ENCODE measurements at regions not wholly inside any gene's neighbourhood (a gene's known extent, or its start where the extent isn't known, plus 50 kb on each side); places are given as distances from the start of the nearest gene placed in this dataset.

GRCh38 chr21:20443558-20444155 is 554.6 kb upstream of the NCAM2 start:
- peak; percentile 37 for TF ChIP-seq CTCF (IDR thresholded peaks at IDR 0.05; ENCODE audit: low read depth, low read length, missing control alignments)
- H3K4me3 ChIP-seq (ENCODE audit: low read depth, low read length), result no peak overlapping the region
- DNase-seq, result no peak
- no peak overlapping the region for H3K27ac ChIP-seq
- H3K27me3 ChIP-seq (replicated peaks), result no peaks in the 10 kb centered on the region
- no peaks in the 10 kb centered on the region for H3K36me3 ChIP-seq (replicated peaks)
- in situ Hi-C loops (cut with HindIII; ENCODE audit: low pct_ligation_motif_present, low sequenced_read_pairs), result no loop called here

GRCh38 chr21:20445971-20446370 is 552.2 kb upstream of the NCAM2 start:
- no peaks in the 10 kb centered on the region for H3K27me3 ChIP-seq (replicated peaks)
- in situ Hi-C loops (cut with HindIII; ENCODE audit: low pct_ligation_motif_present, low sequenced_read_pairs), result no loop called here
- no peak overlapping the region for H3K4me3 ChIP-seq (ENCODE audit: low read depth, low read length)

GRCh38 chr21:20451046-20451445 is 547.2 kb upstream of the NCAM2 start:
- Histone ChIP-seq H3K36me3 (replicated peaks) (no peaks in the 10 kb centered on the region), H3K27ac (no peak overlapping the region), H3K4me3 (ENCODE audit: low read depth, low read length) (no peak overlapping the region), H3K27me3 (replicated peaks) (no peaks in the 10 kb centered on the region)
- no peak for TF ChIP-seq CTCF (IDR thresholded peaks at IDR 0.05; ENCODE audit: low read depth, low read length, missing control alignments)
- no peak for DNase-seq
- in situ Hi-C loops (cut with HindIII; ENCODE audit: low pct_ligation_motif_present, low sequenced_read_pairs), result no loop called here

More at GRCh38 chr21:20445971-20446370, 552.2 kb upstream of the NCAM2 start:
- TF ChIP-seq CTCF (IDR thresholded peaks at IDR 0.05; ENCODE audit: low read depth, low read length, missing control alignments), result no peak
- H3K27ac ChIP-seq, result no peak overlapping the region
- no peaks in the 10 kb centered on the region for H3K36me3 ChIP-seq (replicated peaks)
- no peak for DNase-seq

GRCh38 chr21:20452935-20453334 is 545.3 kb upstream of the NCAM2 start:
- DNase-seq, result no peak
- Histone ChIP-seq H3K36me3 (replicated peaks) (no peaks in the 10 kb centered on the region), H3K27me3 (replicated peaks) (no peaks in the 10 kb centered on the region), H3K27ac (no peak overlapping the region), H3K4me3 (ENCODE audit: low read depth, low read length) (no peak overlapping the region)
- in situ Hi-C loops (cut with HindIII; ENCODE audit: low pct_ligation_motif_present, low sequenced_read_pairs), result no loop called here
- no peak for TF ChIP-seq CTCF (IDR thresholded peaks at IDR 0.05; ENCODE audit: low read depth, low read length, missing control alignments)

GRCh38 chr21:20459838-20460237 is 538.4 kb upstream of the NCAM2 start:
- Histone ChIP-seq H3K36me3 (replicated peaks) (no peaks in the 10 kb centered on the region), H3K27ac (no peak overlapping the region), H3K4me3 (ENCODE audit: low read depth, low read length) (no peak overlapping the region), H3K27me3 (replicated peaks) (no peaks in the 10 kb centered on the region)
- TF ChIP-seq CTCF (IDR thresholded peaks at IDR 0.05; ENCODE audit: low read depth, low read length, missing control alignments), result no peak
- in situ Hi-C loops (cut with HindIII; ENCODE audit: low pct_ligation_motif_present, low sequenced_read_pairs), result no loop called here
- no peak for DNase-seq

GRCh38 chr21:20463362-20463761 is 534.8 kb upstream of the NCAM2 start:
- H3K27ac ChIP-seq, result no peak overlapping the region
- in situ Hi-C loops (cut with HindIII; ENCODE audit: low pct_ligation_motif_present, low sequenced_read_pairs), result no loop called here
- no peak for TF ChIP-seq CTCF (IDR thresholded peaks at IDR 0.05; ENCODE audit: low read depth, low read length, missing control alignments)
- H3K27me3 ChIP-seq (replicated peaks), result no peaks in the 10 kb centered on the region
- DNase-seq, result no peak
- no peak overlapping the region for H3K4me3 ChIP-seq (ENCODE audit: low read depth, low read length)
- no peaks in the 10 kb centered on the region for H3K36me3 ChIP-seq (replicated peaks)
